ENCODE measurements at regions not wholly inside any gene's neighbourhood (a gene's known extent, or its start where the extent isn't known, plus 50 kb on each side); places are given as distances from the start of the nearest gene placed in this dataset.

DNA sequence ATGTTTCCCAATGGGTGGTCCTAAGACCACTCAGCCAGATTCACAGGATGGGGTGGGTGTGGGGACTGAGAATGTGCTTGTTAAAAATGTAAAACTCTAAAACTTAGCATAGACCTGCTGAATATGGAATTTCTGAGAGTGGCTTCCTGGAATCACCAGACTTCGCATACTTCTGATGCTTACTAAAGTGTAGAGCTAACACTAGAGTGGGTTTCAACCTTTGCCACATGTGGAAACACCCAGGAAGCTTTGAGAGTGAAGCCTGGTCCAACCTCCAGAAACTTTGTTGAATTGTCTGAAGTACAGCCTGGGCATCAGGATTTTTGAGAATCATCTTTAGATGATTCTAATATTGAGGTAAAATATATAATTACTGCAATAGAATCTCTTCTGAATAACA, 167.8 kb upstream of the EDNRA start:
- DNase-seq (ENCODE audit: low spot score): no peak

DNA sequence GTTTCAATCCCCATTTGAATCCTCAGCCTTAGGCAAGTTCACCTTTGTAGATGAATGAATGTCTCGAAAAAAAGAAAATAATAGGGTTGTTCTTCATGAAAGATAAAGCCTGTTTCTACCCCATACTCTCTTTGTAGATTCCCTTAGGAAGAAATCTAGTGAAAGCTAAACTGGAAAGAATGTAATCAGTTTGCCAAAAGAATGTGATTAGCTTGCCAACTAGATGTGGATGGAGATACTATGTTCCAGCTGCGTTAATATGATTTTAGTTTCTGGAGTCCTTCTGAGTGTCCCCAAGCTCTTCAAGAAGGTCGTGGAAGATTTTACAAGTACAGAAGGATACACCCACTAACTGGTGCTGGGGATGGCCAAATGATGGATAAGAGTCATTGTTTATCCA, 162.3 kb upstream of the EDNRA start:
- no peak for DNase-seq (ENCODE audit: low spot score)

DNA sequence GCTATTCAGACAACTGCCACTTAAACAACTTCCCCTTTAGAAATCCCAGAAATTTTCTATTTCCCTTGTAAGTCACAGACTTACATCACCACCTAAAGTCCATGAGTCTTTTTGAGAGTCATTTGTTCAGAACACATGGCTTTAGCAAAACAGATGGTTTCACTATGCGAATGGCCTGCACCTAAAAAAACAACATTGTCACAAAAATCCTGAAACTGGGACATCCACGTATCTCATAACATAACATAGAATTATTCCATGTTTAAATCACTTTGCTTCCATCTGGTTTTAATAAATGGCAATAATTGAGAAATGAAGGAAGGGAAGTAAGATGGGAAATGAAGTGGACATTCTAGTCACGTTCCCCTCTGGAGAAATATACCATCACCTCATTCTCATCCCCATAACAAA, 155.3 kb upstream of the EDNRA start:
- DNase-seq (ENCODE audit: low spot score): no peak

DNA sequence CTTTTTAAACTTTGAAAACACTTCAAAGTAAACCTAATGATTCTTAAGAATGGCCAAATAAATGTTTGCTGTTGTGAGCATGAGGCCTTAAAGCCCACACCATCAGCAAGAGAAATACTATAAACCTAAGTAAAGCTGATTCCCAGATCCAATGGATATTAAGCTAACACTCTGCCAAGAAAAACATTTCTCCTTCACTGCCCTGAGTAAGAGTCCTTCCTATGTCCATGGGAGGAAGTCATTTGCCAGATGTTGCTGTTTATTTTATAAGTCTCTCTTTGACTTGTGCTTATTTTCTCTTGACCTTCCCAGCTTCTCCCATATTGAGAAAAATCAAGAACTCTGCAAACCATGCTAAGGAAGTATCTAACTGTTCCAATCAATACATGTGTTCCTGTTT, 154.3 kb upstream of the EDNRA start:
- DNase-seq (ENCODE audit: low spot score): no peak

DNA sequence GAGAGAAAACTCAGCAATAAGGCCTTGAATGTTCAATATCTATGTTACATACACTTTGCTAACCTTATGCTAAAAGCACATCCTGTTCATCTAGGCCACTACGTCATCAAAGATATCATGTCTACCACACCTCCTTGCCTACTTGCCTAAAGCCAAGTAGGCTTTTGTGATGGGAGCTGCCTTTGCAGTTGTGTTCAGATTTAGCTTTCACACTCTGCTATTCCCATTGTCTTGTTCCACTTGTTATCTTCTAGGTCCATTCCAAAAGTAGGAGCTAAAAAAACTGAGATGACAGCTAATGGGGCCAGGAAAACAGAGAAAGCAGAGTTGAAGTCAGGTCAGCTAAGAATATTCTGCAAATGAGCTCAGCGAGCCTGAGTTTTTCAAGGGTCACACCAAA, 153.6 kb upstream of the EDNRA start:
- no peak for DNase-seq (ENCODE audit: low spot score)

DNA sequence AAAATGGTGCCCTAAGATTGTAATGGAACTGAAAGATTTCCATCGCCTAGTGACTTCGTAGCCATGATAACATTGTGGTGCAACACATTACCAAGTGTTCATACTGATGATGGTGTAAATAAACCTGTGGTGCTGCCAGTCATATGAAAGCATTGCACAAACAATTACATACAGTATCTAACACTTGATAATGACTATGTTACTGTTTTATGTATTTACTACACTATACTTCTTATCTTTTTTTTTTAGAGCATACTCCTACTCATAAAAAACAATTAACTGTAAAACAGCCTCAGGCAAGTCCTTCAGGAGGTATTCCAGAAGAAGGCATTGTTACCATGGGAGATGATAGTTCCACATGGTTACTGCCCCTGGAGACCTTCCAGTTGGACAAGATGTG, 152.7 kb upstream of the EDNRA start:
- DNase-seq (ENCODE audit: low spot score): no peak

DNA sequence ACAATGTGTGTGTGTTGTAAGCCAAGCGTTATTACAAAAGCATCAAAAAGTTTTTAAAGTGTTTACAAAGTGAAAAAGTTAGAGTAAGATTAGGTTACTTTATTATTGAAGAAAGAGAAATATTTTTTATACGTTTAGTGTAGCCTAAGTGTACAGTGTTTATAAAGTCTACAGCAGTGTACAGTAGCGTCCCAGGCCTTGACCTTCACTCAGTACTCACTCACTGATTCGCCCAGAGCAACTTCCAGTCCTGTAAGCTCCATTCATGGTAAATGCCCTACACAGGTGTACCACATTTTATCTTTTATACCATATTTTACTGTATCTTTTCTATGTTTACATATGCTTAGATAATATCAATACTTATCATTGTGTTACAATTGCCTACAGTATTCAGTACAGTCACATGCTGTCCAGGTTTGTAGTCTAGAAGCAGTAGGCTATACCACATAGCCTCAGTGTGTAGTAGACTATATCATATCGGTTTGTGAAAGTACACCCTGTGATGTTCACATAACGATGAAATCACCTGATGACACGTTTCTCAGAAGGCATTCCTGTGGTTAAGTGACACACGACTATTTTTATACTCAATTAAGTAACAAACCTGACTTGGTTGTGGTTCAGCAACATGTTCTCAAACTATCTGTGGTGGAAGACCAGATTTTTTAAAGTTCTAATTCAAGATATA, 152.0 kb upstream of the EDNRA start:
- no peak for DNase-seq (ENCODE audit: low spot score)

DNA sequence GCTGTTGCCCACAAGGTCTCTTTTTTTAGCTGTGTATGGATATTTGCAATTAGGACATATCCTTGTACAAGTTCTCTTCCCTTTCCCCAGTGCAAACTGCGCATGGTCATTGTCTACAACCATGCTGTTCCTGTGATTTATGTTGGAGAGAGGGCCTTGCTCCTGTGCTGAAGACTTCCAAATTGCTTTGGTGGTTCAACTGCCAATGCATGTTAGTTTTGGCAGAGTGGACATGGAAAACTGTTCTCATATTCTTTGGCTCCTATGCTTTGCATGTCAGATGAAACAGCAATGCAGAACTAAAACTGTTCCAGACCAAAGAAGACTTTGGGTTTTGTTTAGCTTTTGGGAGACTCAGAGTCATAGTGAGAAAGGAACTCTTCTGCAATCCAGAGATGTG, 148.8 kb upstream of the EDNRA start:
- DNase-seq (ENCODE audit: low spot score): no peak

DNA sequence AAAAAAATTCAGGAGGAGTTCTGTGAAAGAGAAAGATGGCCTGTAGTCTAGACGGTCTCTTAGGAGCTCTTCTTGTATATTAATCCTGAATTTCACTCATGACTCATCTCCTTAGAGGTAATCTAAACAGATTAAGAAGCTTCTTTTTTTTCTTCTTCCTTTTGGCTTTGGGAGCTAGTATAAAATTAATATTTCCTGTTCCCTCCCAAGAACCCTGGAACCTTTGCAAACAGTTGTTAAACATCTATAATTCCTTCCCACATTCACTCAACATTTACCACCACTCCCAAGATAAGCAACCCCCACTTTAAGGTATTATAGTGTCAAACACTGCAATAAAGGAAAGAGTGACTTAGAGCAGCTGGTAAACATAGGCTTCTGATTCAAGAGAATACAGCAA, 146.4 kb upstream of the EDNRA start:
- DNase-seq (ENCODE audit: low spot score): no peak

DNA sequence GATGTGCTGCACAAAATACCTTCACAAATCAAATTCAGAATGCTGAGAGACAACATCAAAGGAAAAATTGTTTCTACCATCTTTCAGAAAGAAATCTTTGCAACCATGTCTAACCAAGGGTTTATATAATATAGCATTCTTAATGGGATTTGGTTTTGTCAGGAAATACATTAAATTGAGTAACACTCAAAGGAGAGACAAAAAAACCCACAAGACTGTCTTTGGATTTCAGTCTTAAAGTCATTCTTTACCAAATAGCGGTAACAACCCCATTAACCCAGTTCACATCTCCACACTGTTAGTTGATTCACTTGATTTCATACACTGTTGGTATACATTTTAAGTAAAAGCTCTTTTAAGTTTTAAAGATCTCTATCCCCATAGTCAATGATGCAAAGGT, 145.7 kb upstream of the EDNRA start:
- no peak for DNase-seq (ENCODE audit: low spot score)

DNA sequence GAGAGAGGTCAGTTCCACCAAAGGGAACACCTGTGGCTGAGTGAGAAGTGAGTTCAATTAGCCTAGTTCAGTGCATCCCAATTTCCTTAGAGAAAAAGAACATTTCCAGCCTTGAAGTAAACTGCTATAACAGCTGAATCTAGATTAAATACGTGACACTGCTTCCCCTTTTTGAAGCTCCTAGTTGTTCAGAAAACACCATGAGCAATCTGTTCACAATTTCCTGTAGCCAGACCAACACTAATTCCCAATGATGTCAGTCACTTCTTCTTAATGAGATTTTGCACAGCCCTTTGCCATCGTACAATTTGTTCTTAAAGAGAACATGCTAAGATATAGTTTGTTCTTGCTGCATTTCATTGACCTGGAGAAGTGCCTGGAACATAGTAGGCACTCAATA, 144.6 kb upstream of the EDNRA start:
- DNase-seq (ENCODE audit: low spot score): no peak

DNA sequence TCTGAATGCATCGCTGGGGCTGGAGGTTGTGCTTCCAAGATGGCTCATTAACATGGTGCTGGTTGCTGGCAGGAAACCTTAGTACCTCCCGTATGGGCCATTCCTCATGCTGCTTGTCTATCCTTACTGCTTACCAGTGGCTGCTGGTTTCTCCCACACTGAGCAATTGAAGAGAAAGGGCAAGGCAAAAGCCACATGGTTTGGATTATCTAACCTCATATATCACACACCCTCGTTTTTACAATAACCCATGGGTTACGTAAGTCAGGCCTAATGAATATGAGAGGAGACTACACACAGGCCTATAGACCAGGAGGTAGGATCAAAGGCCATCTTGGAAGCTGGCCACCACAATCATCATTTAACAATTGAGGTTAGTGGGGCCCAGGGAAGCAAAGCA, 141.8 kb upstream of the EDNRA start:
- DNase-seq (ENCODE audit: low spot score): no peak

DNA sequence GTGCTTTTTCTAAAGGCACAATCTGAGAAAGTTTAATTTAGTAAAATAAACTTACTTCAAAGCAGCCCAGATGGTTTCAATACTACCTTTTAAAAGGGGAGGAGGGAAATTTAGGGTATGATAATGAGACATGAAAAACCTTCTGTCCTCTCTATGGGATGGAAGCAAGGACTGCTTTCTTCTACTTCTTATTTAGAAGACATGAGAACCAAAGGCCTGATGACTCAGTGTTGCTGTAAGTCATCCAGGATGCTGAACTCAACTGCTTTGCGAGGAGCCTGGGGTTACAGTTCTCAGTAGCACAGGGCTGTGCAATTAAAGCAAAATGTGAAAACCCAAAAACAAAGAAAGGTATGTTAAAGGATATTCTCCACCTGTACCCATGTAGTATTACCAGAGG, 140.8 kb upstream of the EDNRA start:
- no peak for DNase-seq (ENCODE audit: low spot score)

DNA sequence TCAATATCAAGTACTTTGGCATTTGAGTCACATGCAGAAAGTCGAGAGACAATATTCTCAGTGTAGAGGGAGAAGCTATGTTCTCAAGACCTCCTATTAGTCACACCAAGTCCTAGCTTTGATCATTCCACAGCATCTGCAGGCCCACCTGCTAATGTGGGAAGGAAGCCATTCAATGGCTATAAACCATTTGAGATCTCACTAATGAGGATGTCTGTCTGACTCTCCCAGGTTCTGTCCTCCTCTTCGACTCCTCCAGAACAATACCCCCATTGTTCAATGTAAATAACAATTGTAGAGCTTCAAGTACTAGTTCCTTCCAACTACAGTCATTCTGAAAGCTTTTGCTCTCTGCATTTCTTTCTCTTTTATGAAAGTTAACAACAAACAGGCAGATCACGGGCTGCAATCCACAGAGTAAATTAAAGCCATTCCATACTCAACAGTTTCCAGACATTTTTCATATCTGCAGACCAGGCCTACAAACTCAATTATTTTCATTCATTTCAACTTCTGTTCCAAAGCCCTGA, 140.2 kb upstream of the EDNRA start:
- DNase-seq (ENCODE audit: low spot score): no peak

DNA sequence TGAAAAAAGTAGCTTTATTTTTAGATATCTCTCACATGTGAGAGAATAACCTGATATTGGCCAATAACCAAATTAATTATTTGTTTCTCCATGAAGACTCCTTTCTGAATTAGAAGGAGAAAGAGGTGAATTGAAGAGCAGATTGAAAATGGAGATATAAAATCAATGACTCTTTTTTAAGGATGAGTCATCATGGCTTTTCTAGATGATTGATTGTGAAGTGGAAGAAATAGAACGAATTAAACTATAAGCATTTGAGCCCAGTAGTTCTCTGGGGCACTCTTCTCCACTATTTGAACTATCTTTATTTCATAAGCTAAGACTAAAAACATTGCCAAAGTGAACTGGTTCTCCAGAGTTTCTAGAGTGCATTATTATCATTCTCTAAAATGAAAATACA, 137.2 kb upstream of the EDNRA start:
- DNase-seq (ENCODE audit: low spot score): no peak

DNA sequence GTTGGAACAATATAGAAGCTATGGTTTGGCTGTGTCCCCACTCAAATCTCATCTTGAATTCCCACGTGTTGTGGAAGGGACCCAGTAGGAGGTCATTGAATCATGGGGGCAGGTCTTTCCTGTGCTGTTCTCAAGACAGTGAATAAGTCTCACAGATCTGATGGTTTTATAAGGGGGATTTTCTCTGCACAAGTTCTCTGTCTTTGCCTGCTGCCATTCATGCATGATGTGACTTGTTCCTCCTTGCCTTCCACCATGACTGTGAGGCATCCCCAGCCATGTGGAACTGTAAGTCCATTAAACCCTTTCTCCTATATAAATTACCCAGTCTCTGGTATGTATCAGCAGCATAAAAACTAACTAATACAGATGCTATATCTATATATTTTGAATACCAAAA, 135.2 kb upstream of the EDNRA start:
- no peak for DNase-seq (ENCODE audit: low spot score)

DNA sequence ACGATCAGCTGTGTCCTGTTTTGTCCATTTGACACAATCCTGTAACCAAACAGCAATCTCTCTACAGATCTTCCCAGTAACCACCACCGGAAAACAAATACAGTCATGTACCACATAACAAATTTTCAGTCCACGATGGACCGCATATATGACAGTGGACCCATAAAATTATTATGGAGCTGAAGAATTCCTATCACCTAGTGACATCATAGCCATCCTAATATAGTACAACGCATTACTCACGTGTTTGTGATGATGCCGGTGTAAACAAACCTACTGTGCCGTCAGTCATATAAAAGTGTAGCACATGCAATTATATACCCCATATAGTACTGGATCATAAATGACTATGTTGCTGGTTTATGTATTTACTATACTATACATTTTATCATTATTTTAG, 133.7 kb upstream of the EDNRA start:
- DNase-seq (ENCODE audit: low spot score): no peak

DNA sequence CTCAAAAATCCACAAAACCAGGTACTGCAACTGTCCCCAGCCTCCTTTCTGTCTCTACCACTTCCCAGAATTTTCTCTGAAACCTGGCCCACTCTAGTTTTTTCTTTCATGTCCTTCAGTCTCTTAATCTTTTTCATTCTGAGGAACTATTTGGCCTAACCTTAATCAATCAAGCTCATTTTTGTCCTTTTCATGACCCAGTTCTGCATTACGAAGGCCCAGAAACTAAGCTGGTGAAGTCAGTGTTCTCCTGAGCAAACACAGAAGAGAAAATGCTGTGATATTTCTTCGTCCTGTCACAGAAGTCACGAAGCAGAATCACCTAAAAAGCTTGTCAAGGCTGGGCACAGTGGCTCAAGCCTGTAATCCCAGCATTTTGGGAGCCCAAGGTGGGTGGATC, 131.7 kb upstream of the EDNRA start:
- DNase-seq (ENCODE audit: low spot score): no peak

DNA sequence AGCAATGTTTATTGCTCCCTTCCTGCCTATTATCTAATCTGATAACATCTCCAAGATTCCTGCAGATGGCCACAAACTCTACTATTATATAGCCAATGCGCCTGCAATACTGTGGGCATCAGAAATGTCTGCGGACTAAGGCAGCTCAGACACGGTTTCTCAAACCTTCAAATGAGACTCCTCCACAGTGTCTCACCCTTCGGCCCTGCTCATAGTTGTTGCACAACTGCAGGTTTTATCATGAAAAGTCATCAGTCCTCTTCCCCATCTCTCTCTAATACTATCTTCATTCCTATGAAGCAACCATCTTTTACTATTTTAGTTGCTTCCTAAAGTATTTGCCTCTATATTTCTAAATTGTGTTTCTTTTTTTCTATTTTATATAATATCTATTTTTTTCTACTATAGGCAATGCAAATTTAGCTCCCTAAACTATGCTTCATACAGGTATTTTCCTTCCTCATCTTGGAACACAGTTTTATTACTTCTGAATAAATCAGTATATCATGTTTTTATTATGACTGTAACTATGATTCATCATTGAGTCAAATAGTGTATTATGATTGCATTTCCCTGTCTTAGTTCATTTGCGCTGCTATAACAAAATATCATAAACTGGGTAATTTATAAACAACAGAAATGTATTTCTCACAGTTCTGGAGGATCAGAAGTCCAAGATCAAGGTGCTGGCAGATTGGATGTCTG, 129.7 kb upstream of the EDNRA start:
- no peak for DNase-seq (ENCODE audit: low spot score)

DNA sequence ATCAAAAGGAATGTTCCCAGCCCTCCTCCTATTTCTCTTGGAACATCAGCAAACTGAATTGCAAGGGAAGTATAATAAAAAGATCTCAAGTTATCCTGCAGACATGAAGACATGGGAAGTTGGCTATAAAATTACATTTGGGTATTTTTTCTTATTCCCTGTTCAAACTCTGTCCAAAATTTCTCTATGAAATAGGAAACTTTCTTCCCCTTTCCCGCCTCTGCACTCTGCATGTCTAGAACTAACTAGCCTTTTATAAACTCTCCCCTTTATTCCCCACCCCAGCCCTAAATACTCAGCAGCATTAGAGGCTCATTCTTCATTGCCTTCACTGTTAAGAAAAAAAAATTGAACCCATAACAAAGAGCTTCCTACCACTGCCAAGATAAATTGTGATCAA, 126.7 kb upstream of the EDNRA start:
- DNase-seq (ENCODE audit: low spot score): no peak

DNA sequence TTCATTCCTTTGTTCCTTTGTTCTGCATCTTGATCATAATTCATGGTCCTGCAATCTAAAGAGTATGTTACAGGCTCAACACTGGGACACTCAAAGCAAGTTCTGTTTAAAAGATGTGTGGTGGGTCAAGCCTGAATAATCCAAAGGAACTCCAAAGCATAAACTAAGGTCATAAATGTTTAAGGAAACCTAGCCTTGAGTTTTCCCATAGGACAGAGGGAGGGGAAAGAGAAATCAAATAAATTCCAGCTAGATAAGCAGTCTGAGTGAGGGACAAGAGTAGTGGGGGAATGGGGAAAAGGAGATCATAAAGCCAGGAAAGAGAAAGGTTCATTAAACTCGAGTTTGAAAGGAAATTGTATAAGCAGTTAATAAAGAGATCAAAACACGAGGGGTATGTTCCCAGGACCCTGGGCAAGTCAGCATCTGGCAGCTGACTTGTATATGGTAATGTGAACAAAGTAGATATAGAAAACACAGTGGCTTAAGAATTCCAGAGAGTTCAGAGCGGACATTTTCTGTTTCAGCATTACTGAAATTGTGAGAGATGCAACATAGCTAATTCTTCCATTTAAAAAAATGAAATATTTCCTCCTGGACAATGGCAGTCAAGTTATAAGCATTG, 125.8 kb upstream of the EDNRA start:
- DNase-seq (ENCODE audit: low spot score): no peak

DNA sequence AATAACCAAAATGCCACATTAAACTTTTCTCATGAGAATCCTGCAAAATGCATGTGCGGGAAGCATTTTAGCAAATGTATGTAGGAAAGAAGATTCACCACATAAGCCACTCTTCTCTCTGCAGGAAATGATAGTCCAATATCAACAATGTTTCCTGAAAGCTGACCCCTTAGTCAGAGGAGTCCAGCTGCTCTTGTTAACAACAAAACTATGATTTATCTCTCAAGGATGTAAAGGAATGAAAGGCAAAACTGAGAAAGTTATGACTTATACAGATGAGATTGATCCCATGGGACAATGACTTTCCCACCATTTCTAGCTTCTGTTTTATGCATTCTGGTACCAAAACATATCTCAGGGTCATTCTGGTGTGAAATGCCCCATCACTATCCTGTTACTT, 125.0 kb upstream of the EDNRA start:
- no peak for DNase-seq (ENCODE audit: low spot score)

DNA sequence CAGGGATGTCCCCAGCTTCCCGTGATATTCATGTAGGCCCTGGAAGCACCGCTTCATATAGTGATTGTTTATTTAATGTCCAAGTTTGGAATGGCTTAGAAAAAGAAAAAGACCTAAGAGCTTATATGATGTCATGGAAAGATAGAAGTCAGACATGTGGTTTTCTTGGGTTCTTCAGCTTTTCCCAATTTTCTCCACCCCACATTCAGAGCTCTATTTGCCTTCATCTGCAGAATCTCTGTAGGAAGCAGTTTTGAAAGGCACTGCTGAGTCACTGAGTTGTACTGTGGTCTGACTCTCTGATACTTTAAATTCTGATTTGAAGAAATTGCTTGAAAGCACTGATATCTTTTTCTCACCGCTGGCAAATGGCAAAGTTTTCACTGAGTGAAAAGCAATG, 120.6 kb upstream of the EDNRA start:
- DNase-seq (ENCODE audit: low spot score): no peak

DNA sequence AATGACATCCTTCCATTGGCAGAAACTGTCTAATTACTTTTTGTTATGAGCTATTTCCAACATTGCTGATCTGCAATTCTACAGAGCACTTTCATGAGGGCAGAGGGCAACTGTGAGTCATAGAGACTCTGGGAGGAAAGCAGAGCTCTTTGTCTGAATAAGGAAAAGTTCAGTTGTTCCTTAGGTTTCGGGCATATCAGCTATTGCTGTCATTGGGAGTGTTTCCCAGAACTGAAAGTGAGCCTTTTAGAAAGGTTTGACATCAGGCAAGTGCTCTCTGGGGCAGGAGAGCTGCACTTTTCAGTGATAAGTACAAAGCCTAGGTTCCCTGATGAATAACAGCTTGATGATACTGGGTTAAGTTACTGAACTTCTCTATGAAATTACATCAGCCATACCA, 119.2 kb upstream of the EDNRA start:
- no peak for DNase-seq (ENCODE audit: low spot score)
